ENCODE measurements at regions not wholly inside any gene's neighbourhood (a gene's known extent, or its start where the extent isn't known, plus 50 kb on each side); places are given as distances from the start of the nearest gene placed in this dataset.

GRCh38 chr2:205913668-205914067, 172.3 kb downstream of the INO80D start:
- no peaks in the 10 kb centered on the region for H3K27me3 ChIP-seq (ENCODE audit: low read depth)
- H3K27ac ChIP-seq: no peak overlapping the region
- no peak for DNase-seq
- H3K4me3 ChIP-seq: no peak overlapping the region
- H3K4me1 ChIP-seq: no peaks in the 10 kb centered on the region
- ATAC-seq: no peak
- intact Hi-C loops (cut with DNase I): no loop called here
- no peaks in the 10 kb centered on the region for H3K9me3 ChIP-seq
- no peak for TF ChIP-seq CTCF (IDR thresholded peaks at IDR 0.05)
- H3K36me3 ChIP-seq: no peaks in the 10 kb centered on the region

- H3K9me3 ChIP-seq: no peaks in the 10 kb centered on the region
- DNase-seq (no peak), ATAC-seq (no peak)
- H3K27ac ChIP-seq: no peak overlapping the region
- intact Hi-C loops (cut with DNase I): no loop called here
- H3K27me3 ChIP-seq (ENCODE audit: low read depth): no peaks in the 10 kb centered on the region
- no peak for TF ChIP-seq CTCF (IDR thresholded peaks at IDR 0.05)
- H3K4me1 ChIP-seq: no peaks in the 10 kb centered on the region
- H3K36me3 ChIP-seq: no peaks in the 10 kb centered on the region
- H3K4me3 ChIP-seq: no peak overlapping the region
These were observed 174.7 kb downstream of the INO80D start for GRCh38 chr2:205911306-205911705.

GRCh38 chr2:205909184-205909572, 176.8 kb downstream of the INO80D start:
- Histone ChIP-seq H3K36me3 (no peaks in the 10 kb centered on the region), H3K27me3 (ENCODE audit: low read depth) (no peaks in the 10 kb centered on the region), H3K4me3 (no peak overlapping the region), H3K4me1 (no peaks in the 10 kb centered on the region), H3K27ac (no peak overlapping the region), H3K9me3 (no peaks in the 10 kb centered on the region)
- intact Hi-C loops (cut with DNase I): no loop called here
- ATAC-seq: no peak
- TF ChIP-seq CTCF (IDR thresholded peaks at IDR 0.05): no peak
- no peak for DNase-seq

- DNase-seq: no peak
- Histone ChIP-seq H3K36me3 (no peaks in the 10 kb centered on the region), H3K4me3 (no peak overlapping the region), H3K4me1 (no peaks in the 10 kb centered on the region), H3K27me3 (ENCODE audit: low read depth) (no peaks in the 10 kb centered on the region), H3K27ac (no peak overlapping the region), H3K9me3 (no peaks in the 10 kb centered on the region)
- intact Hi-C loops (cut with DNase I): no loop called here
- no peak for ATAC-seq
- TF ChIP-seq CTCF (IDR thresholded peaks at IDR 0.05): no peak
These were observed 177.5 kb downstream of the INO80D start for GRCh38 chr2:205908212-205909183.

GRCh38 chr2:205906419-205906818, 179.6 kb downstream of the INO80D start:
- DNase-seq (no peak), ATAC-seq (peak; percentile 37 to 68)
- no peak overlapping the region for H3K27ac ChIP-seq
- no peaks in the 10 kb centered on the region for H3K27me3 ChIP-seq (ENCODE audit: low read depth)
- H3K9me3 ChIP-seq: no peaks in the 10 kb centered on the region
- intact Hi-C loops (cut with DNase I): no loop called here
- H3K4me1 ChIP-seq: no peaks in the 10 kb centered on the region
- TF ChIP-seq CTCF (IDR thresholded peaks at IDR 0.05): no peak
- no peaks in the 10 kb centered on the region for H3K36me3 ChIP-seq
- H3K4me3 ChIP-seq: no peak overlapping the region

Data from lower lobe of right lung (tissue), 2 donors.